GM12891 (cell line): ENCODE measurements at regions not wholly inside any gene's neighbourhood (a gene's known extent, or its start where the extent isn't known, plus 50 kb on each side); places are given as distances from the start of the nearest gene placed in this dataset.

Source experiments
- PAX5 ChIP-seq: IDR thresholded peaks from 2 replicates; pipeline ENCODE4 v1.6.1; 2011; ENCODE audit warnings: low read length, moderate library complexity, mild to moderate bottlenecking; ENCODE audit not compliant: insufficient read depth, severe bottlenecking
- POLR2A ChIP-seq: IDR thresholded peaks from 2 replicates; pipeline ENCODE4 v1.6.1; 2011; ENCODE audit warnings: low read depth, low read length, control low read depth
- POLR2AphosphoS5 ChIP-seq: IDR thresholded peaks from 2 replicates; pipeline ENCODE4 v1.6.1; 2011; ENCODE audit warnings: low read depth, low read length, control low read depth
- POU2F2 ChIP-seq: IDR thresholded peaks from 2 replicates; pipeline ENCODE4 v1.6.1; 2011; ENCODE audit warnings: low read depth, mild to moderate bottlenecking, control low read depth, low read length, moderate library complexity
- SPI1 ChIP-seq: IDR thresholded peaks from 2 replicates; pipeline ENCODE4 v1.6.1; 2011; ENCODE audit warnings: low read depth, low read length, control low read depth
- TAF1 ChIP-seq: IDR thresholded peaks from 2 replicates; pipeline ENCODE4 v1.6.1; 2011; ENCODE audit warnings: low read depth, low read length, control low read depth

- TF ChIP-seq POLR2A, result no peak
- no peak for TF ChIP-seq SPI1
- no peak for TF ChIP-seq POLR2AphosphoS5
- TF ChIP-seq TAF1, result no peak
- TF ChIP-seq PAX5, result no peak
- no peak for TF ChIP-seq POU2F2
Observed at GRCh38 chr12:14219156-14219555, 146.3 kb upstream of the ATF7IP start.
